NCI-H2227 treated with DMSO at 0.1 percent for 48 hours (cell line): ENCODE measurements at regions not wholly inside any gene's neighbourhood (a gene's known extent, or its start where the extent isn't known, plus 50 kb on each side); places are given as distances from the start of the nearest gene placed in this dataset.

Experiments used
- DNase-seq: peaks from one replicate; lab custom pipeline; 2025; lab: John Stamatoyannopoulos, UW

DNA sequence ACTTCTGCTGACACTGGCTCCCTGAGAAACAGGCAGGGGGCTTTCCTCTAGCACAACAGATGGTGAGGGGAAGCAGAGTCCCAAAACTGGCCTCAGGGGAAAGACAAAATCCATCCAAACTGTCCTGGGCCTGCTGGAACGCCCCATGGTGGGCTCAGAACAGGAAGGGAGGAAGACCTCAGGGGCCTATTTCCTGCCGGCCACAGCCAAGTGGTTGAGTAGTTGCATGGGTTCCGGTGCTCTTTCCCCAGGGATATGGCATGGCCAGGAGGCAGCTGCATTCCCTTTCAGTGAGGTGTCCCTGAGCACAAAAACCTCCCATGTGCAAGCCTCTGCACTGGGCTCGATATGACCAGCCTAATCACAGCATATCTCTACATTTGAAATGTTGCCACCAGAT is 303.0 kb upstream of the IRX5 start:
- DNase-seq = no peak

DNA sequence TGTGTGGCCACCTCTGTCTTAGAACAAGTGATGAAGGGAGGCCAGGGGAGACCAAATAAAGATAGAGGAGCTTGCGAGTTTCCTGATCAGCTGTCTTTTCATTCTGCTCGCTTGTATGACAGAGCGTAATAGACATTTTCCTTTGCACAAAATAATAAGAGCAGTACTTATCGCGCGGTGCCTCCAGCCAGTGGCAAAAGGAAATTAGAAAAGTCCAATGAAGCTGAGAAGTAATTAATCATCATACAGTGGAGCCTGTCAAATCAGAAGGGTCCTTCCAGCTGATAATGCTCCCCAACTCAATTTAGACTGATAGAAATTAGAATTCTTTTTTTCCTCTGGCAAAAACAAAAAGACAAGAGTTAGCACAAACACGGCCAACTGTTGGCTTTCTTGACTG is 307.0 kb upstream of the IRX5 start:
- no peak for DNase-seq

DNA sequence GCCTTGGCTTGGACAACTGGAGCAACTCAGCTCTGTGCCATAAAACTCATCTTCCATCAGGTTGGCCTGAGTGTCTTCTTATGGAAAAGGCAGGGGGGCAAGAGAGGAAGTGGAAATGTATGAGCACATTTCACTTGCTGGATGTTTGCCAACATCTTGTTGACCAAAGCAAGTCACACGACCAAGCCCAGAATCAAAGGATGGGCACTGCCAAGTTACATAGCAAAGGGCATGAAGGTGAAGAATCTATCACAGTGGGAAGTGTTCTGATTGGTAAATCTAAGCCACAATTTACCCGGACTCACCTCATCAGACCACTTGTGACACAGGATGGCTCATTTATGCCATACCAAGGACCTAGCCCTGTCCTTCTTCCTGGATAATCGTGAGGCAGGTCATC is 310.5 kb upstream of the IRX5 start:
- no peak for DNase-seq

DNA sequence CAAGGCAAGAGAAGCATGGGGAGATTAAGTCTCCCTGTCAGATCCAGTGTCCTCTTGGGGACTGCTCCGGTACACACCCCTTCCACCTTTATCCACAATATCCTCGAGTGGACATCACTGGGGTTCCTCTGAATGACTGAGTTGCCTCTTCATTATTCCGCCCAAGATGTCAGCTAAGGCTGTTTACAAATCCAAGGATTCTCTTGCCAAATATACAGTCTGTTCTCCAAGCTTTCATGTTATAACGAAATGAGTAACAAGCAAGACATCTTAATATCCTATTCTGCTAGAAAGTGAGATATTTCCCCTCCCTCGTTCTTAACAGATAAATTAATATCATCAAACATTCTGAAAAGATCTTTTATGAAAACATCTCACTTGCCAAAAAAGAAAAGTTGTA is 314.1 kb upstream of the IRX5 start:
- DNase-seq = no peak

DNA sequence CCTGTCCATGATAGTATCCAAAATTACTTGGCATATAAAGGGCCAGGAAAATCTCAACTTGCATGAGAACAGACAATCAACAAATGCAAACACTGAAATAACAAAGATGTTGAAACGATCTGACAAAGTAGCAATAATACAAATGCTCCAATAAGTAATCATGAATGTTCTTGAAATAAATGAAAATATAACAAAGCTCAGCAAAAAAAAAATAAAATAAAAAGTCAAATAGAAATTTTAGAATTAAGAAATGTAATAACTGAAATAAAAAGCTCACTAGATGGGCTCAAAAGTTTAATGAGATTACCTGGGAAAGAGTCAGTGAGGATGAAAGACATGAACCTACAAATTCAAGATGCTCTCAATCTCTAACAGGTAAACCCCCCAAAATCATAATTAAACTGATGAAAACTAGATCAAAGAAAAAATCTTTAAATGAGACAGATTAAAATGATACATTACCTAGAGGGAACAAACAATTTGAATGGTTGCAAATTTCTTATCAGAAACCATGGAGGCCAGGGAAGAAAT is 319.0 kb upstream of the IRX3 start:
- no peak for DNase-seq

DNA sequence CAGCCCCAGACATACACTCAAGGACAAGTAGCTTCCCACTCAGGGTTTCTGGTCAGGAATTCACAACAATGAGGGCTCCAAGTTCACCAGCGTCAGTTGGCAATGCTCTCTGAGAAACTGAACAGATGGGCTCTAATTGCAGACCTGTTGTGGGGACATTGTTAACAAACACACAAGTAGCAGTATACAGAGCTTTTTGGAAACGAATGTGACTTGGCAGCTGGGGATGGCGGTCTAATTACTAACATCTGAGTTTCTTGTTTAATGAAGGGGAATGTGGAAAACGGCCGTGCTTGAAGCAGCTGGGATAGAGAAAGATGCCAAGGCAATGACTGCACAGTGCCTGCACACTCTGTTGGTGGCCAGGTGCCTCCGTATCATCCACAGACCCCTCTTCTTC is 316.1 kb upstream of the IRX3 start:
- DNase-seq = no peak

DNA sequence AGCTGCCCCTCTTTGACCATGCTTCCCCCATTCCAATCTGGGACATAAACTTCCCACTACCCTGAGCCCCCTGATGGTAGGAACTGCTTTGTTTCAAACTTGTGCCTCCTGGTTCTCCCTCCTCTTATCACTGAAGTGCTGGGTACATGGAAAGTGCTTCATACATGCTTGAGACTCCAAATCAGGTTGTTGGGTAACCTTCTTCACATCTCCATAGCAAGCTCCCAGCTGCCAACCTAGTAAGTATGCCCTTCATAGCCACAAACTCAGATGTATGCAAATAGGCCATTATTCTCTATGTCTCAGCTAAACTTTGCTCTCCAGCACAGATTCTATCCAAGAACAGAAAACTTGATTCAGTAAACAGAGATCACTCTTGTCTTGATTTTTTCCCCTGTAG is 310.6 kb upstream of the IRX3 start:
- DNase-seq = no peak

DNA sequence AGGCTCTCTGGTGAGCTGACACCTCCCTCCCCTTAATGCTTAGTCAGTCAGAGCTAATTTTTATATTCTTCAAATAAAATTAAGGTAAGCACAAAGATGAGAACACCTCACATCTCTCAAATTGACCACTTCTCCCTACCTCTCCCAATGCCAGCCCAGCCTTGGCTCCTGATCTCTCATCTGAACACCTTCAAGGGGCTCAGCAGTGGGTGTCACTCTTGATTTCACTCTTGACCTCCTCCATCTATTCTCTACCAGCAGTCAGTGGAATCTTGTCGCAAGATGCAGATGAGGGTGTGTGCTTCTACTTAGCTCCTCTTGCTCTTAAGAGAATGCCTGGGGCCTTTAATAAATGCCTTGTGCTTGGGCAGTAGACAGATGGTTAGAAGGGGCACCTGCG is 309.0 kb upstream of the IRX3 start:
- DNase-seq = no peak

DNA sequence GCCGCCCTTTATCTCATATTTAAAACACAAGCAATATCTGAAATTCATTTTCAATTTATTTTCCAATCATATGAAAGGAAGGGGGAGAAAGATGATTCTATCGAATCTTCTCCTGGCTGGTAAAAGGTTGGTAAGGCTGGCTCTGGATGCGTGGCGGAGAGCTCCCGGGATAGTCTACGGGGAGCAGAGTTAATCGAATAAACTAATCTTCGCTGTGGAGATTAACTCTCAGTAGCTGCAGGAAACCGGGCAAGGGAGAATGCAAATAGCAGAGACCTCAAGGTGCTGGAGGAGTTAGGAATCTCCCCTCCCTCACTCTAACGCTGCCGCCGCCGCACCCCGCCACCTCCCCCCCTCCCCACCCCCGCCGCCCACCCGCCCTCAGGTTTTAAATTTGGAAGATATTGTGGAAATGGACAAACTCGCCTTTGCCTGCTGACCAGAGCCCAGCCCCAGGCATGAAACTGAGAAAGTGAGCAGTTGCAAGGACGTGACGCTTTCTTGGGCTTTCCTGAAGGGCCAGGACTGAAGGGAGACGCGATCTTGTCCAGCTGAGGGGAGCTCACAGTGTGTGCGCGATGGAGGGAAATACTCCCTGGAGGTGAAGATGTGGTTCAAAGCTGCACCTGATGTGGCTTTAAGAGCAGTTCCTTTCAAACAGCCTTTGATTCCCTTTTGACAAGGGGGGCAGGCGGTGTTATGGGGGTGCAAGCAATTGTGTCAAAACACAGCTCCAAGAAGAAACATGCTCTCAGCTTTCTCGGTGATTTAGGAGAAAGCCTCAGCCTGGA is 308.2 kb upstream of the IRX3 start:
- DNase-seq = no peak

DNA sequence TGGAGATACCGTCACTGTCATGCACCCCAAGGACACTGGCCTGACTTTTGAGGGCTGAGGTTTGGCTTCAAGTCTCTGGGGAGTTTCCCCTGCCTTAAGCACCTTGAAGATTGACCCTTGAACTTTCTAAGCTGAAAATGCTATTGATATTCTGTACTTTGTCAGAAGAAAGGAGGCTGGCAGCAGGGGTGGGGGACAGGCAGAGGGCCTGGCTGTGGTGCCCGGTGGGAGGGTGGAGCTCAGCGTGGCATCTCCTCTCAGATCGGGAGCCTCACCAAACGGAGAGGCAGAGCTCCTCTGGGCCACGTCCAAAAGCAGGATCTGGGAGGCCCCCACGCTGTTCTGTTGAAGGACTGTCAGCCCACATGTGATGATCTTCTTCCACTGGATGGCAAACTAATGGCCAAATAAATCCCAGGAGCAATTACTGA is 305.2 kb upstream of the IRX3 start:
- no peak for DNase-seq

DNA sequence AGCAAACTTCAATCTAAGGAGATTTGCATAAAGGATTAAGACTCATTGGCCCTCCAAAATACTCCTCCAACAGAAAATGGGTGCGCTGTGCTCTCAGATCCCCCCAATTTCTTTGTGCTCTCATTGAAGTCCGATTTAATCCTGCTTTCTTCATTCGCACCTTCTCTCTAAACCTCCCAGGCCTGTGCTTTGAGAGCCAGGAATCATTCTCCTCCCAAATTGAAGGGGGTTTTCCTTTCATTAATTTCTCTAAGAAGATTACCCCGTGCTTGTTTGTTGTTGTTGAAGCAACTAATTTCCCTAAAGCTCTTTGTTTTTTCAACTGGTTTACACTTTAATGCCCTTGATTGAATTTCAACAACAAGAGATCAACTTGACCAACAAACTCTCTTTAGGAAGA is 304.2 kb upstream of the IRX3 start:
- no peak for DNase-seq

DNA sequence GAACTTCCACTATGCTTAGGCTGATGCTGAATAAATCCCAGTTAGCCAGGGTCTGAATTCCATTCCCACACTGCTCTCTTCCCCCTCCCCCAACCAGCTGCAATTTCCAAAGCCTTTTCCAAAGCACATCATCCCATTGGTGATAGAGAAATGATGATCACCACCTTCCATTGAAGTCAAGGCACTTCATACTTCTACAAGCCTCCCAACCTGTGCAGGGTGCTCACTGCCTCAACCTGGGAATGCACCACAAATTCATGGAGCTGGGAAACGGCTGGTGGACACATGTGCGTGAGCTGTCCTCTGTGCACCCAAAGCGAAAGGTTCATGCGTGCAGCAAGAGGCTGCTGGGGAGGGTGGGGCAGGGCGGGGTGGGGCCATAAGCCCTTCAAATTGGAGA is 302.7 kb upstream of the IRX3 start:
- no peak for DNase-seq

DNA sequence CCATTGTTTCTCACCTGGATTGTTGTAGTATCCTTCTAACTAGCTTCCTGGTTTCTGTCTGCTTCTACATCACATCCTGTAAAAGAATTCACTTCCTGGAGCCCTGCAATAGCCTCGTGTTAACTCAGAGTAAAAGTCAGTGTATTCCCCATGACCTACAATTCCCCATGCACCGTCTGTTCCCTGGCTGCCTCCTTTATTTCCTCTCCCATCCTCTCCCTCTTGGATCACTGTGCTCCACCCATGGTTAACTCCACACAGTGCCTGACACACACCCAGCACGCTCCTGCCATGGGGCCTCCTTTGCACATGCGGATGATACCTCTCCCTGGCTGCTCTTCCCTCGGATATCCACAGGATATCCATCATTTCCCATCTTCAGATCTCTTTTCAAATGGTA is 301.4 kb upstream of the IRX3 start:
- no peak for DNase-seq

DNA sequence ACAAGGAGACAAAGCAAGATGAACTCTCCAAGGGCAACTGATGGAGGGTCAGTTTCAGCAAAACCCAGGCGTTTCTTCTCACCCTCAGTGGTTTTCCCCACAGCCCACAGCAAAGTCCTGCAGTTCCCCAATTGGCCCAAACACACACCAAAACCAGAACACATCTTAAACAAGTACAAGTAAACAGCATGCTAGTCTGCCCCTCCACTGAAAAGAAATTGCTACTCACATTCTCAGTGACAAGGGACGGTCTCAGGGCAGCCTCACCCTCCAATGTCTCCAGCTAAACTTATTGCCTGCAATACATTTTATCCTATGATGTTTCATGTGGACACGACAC is 300.6 kb upstream of the IRX3 start:
- no peak for DNase-seq

DNA sequence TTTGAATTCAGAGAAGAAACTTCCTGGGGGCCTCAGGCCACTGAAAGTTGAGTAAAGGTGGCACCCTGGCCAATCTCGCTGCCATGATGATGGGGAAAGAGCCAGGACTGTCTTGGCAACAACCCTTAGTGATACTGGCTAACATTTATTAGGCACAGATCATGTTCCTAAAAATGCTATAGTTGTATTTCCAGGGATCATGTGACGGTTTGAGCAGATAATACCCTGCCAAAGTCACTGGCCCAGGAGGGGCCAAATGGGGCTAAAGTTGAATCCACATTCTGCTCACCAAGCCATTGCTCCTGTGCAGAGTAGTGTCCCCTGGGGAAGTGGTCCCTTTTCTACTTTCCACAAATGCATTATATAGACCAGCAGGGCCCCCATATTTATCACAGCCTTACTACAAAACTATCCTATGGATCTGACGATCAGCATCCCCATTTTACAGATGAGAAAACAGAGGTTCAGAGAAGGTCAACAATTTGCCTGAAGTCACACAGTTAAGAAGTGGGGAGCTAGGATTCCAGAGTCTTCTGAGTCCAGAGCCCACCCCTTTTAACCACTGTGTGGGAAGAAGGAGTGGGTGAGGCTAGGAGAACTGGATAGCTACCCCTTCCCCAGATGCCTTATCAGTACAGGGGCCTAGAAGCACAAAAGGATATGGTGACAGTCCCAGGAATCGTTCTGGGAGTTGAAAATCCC is 300.0 kb upstream of the IRX3 start:
- no peak for DNase-seq

DNA sequence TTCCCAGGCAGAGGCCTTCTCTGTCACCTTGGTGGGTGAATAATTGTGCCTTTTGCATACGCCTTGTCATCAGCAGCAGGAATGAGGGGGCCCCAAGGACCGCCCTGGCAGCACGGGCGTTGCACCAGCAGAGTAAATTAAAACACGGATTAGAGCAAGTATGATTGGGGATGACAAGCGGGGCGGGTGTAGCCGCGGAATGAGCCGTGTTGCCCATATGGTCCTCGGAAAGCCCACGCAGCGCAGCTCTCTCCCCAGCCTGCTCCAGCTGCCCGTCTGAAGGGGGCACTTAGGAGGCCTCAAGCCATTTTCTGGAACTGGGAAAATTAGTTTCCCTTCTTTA is 299.4 kb upstream of the IRX3 start:
- DNase-seq = peak; percentile 12

DNA sequence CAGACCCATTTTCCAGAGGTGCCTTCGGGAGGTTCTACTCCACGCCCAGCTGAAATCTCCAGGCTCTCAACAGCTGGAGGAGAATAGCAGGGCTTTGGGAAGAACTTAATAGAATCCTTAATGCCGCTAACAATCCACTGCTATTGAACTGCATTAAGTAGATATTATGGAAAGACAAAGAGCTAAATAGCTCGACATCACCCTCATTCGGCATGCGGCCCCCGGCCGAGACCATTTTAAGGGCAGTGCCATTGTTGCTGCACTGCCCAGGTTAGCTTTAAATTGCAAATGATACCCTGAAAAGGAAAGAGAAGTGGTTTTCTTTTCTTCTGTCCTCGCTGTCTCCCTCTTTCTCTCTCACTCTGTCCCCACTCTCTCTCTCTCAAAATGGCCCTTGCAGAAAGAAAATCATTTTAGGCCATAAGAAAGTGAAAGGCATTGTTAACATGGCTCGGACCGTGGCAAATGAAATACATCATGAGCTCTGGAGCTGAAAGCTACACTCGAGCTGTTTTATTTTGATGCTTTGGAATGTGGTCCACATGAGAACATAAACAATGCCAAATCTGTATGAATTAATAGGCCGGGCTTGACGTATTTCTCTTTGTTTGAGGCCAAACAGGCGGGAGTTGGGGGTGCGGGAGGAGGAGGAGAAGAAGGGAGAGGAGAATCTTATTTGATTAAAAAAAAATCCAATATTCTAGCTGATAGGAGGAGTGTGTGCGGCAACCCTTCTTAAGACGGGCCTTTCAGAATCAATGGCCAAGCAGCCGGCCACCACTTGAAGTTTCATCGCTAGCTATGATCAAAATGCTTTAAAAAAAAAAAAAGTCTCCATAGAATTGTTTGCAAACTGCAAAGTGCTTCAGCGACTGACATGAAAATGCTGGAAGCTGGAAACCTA is 298.8 kb upstream of the IRX3 start:
- no peak for DNase-seq

DNA sequence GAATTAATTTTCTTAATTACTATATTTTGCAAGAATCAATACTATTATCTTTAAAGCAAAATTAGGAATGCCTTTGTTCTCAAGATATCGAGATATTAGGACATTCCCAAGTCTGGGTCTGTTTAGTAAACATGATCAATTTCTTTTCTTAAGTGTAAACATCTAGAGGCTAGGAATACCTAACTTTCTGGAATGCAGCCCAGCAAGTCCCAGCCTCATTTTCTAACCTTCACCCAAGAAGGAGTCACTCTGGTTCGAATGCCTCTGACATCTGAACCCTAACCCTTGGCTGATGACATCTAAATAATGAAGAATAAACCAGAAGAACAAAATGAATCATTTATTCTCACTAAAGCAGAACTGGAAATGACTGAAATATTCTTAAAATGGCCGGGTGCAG is 297.5 kb upstream of the IRX3 start:
- DNase-seq = no peak

DNA sequence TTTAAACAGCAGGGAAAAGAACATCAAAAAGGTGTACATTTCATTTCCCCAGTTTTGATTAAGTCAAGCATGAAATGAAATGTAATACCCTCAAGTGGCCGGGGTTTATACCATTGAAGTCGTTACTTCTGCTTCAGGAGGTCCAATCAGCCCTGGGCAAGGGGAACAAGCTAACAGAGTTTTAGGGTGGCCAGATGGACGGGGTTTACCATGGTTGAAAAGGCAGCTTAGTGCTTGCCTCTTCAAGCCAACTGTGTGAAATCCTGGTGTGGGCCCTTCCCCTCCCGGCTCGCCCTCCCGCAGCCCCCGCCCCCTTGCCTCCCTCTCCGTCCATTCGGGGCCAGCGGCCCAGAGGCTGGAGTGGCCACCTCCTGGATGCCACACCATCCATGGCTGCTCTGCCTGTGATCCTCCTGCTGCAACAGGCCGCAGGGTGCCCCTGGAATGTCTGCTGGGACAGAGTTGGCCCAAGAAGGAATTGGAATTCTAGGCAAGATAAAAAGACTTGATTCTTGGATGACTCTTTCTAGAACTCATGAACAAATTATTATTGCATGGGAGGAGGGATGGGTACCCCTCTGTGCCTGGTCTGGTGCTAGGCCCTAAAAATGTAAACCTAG is 296.2 kb upstream of the IRX3 start:
- DNase-seq = no peak

DNA sequence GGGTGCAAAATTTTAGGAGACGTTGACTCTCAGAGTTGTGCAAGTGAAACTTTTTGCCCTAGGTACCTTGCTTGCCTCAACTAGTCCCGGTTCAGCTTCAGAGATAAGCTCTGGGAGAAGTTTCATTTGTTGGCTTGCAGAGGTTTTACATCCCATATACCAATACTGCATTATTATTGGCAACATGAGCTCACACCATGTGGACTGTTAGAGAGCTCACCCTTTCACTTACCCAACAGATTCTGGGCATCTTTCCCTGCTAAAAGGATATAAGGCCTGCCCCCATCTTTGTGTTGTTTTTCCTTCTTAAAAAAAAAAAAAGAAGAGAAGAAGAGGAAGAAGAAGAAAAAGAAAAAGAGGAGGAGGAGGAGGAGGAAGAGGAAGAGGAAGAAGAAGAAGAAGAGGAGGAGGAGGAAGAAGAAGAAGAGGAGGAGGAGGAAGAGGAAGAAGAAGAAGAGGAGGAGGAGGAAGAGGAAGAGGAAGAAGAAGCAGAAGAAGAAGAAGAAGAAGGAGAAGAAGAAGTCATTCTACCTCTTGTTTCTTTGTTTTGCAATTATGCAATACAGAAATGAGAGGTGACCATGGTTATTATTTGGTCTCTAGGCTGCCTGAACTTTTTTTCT is 292.6 kb upstream of the IRX3 start:
- DNase-seq = no peak

DNA sequence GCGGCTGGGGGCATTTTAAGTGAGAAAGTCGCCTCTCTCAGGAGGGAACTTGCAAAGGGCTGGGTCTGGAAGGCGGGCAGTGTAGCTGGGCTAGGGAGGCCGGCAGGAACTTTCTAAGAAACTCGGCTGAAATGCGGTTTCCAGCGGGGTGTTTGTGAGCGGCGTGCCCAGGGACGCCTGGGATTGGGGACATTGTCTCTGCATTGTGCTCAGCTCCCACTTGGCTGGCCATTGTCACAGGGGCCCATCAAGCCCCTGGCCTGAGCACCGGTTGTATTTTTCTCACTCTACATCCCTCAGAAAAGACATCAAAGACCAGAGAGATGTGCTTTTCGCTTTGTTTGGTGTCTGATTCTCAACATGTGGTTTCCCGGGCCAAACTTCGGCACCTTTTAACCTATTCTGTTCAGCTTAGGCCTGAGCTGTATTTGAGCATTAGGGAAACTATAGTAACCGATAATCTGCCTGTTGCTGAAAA is 291.1 kb upstream of the IRX3 start:
- DNase-seq = no peak

DNA sequence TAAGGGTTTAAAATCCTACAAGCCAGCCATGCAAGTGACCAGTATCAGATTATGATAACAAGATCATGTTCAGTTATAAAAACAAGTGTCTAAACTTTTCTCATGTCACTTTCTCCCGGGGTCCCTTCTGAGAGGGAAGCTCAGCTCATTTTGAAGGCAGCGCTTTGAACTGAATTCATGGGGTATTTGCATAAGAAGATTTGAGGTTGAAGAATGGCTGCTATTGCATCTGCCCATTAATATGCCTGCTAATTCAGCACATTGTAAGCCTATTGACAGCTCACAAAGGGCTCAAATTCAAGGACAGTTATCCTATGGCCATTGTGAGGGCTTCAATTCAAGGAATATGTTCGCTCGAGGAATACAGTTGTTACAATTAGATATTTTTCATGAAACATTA is 290.2 kb upstream of the IRX3 start:
- DNase-seq = no peak
